ENCODE measurements at regions not wholly inside any gene's neighbourhood (a gene's known extent, or its start where the extent isn't known, plus 50 kb on each side); places are given as distances from the start of the nearest gene placed in this dataset.

- intact Hi-C loops (cut with micrococcal nuclease; ENCODE audit: unreplicated experiment), result no loop called here
- Histone ChIP-seq H3K27ac (ENCODE audit: low read length) (no peak overlapping the region), H3K36me3 (ENCODE audit: control insufficient read depth, insufficient read depth, low read length) (no peaks in the 10 kb centered on the region; the same call in 1 of the 2 replicates), H3K27me3 (ENCODE audit: control insufficient read depth, insufficient read depth, low read length) (peaks cover 45% of the 10 kb centered on the region), H3K9me3 (ENCODE audit: control insufficient read depth, insufficient read depth, low read depth, low read length) (no peaks in the 10 kb centered on the region), H3K4me1 (ENCODE audit: control insufficient read depth, insufficient read depth, low read length) (no peaks in the 10 kb centered on the region), H3K4me3 (ENCODE audit: low read depth in 2 of 2, low read length in 2 of 2) (no peak overlapping the region)
- TF ChIP-seq POLR2AphosphoS5 (IDR thresholded peaks at IDR 0.05; ENCODE audit: low read depth, low read length) (no peak), CTCF (IDR thresholded peaks at IDR 0.05) (no peak), TCF7L2 (IDR thresholded peaks at IDR 0.05; ENCODE audit: low read depth, low read length) (no peak), SIN3A (IDR thresholded peaks at IDR 0.05; ENCODE audit: borderline replicate concordance, insufficient read depth, low read depth, low read length) (no peak), REST (IDR thresholded peaks at IDR 0.05; ENCODE audit: insufficient read depth in 1 of 2, low read depth in 2 of 2, low read length in 1 of 2) (no peak)
- ChIA-PET POLR2A (no interaction called here), CTCF (no interaction called here)
- no peak for DNase-seq (ENCODE audit: low read depth, low spot score)
- BruUV-seq (replicated peaks), result no TSS peak
- no peak for ATAC-seq
- in situ Hi-C loops (cut with HindIII; ENCODE audit: low pct_unique_long_range_greater_than_20kb, low sequenced_read_pairs), result no loop called here
Measured at GRCh38 chr3:124455891-124456290, 274.4 kb upstream of the UMPS start.

GRCh38 chr3:124456506-124456905 is 273.7 kb upstream of the UMPS start:
- Histone ChIP-seq H3K27ac (ENCODE audit: low read length) (no peak overlapping the region), H3K4me3 (ENCODE audit: low read depth in 2 of 2, low read length in 2 of 2) (no peak overlapping the region), H3K36me3 (ENCODE audit: control insufficient read depth, insufficient read depth, low read length) (no peaks in the 10 kb centered on the region; the same call in 1 of the 2 replicates), H3K4me1 (ENCODE audit: control insufficient read depth, insufficient read depth, low read length) (no peaks in the 10 kb centered on the region), H3K9me3 (ENCODE audit: control insufficient read depth, insufficient read depth, low read depth, low read length) (no peaks in the 10 kb centered on the region), H3K27me3 (ENCODE audit: control insufficient read depth, insufficient read depth, low read length) (peaks cover 49% of the 10 kb centered on the region)
- CTCF ChIA-PET, result no interaction called here
- ATAC-seq (no peak), DNase-seq (ENCODE audit: low read depth, low spot score) (no peak)
- intact Hi-C loops (cut with micrococcal nuclease; ENCODE audit: unreplicated experiment) (no loop called here), in situ Hi-C loops (cut with HindIII; ENCODE audit: low pct_unique_long_range_greater_than_20kb, low sequenced_read_pairs) (no loop called here)
- no peak for TF ChIP-seq TCF7L2 (IDR thresholded peaks at IDR 0.05; ENCODE audit: low read depth, low read length)
- TF ChIP-seq SIN3A (IDR thresholded peaks at IDR 0.05; ENCODE audit: borderline replicate concordance, insufficient read depth, low read depth, low read length), result no peak
- no TSS peak for BruUV-seq (replicated peaks)
- POLR2A ChIA-PET, result no interaction called here

- ChIA-PET CTCF (no interaction called here), POLR2A (no interaction called here)
- no peak overlapping the region for H3K4me3 ChIP-seq (ENCODE audit: low read depth in 2 of 2, low read length in 2 of 2)
- peaks cover 65% of the 10 kb centered on the region for H3K27me3 ChIP-seq (ENCODE audit: control insufficient read depth, insufficient read depth, low read length)
- intact Hi-C loops (cut with micrococcal nuclease; ENCODE audit: unreplicated experiment) (loop anchor here (10.0 kb wide), 1 partner anchor 365 kb away; no protein-coding TSS in a partner anchor), in situ Hi-C loops (cut with HindIII; ENCODE audit: low pct_unique_long_range_greater_than_20kb, low sequenced_read_pairs) (no loop called here)
- BruUV-seq (replicated peaks), result no TSS peak
- TF ChIP-seq CTCF (IDR thresholded peaks at IDR 0.05) (no peak), SIN3A (IDR thresholded peaks at IDR 0.05; ENCODE audit: borderline replicate concordance, insufficient read depth, low read depth, low read length) (no peak), REST (IDR thresholded peaks at IDR 0.05; ENCODE audit: insufficient read depth in 1 of 2, low read depth in 2 of 2, low read length in 1 of 2) (no peak), POLR2AphosphoS5 (IDR thresholded peaks at IDR 0.05; ENCODE audit: low read depth, low read length) (no peak), TCF7L2 (IDR thresholded peaks at IDR 0.05; ENCODE audit: low read depth, low read length) (no peak)
- no peaks in the 10 kb centered on the region for H3K9me3 ChIP-seq (ENCODE audit: control insufficient read depth, insufficient read depth, low read depth, low read length)
- no peak overlapping the region for H3K27ac ChIP-seq (ENCODE audit: low read length)
- H3K36me3 ChIP-seq (ENCODE audit: control insufficient read depth, insufficient read depth, low read length), result no peaks in the 10 kb centered on the region; the same call in 1 of the 2 replicates
- ATAC-seq (no peak), DNase-seq (ENCODE audit: low read depth, low spot score) (no peak)
- H3K4me1 ChIP-seq (ENCODE audit: control insufficient read depth, insufficient read depth, low read length), result no peaks in the 10 kb centered on the region
Measured at GRCh38 chr3:124459678-124460077, 270.6 kb upstream of the UMPS start.
